Cerebellar cortex (tissue), 1 donor: ENCODE measurements at regions not wholly inside any gene's neighbourhood (a gene's known extent, or its start where the extent isn't known, plus 50 kb on each side); places are given as distances from the start of the nearest gene placed in this dataset.

Experiments used
- DNase-seq: peaks from one replicate; pipeline ENCODE4 v3.0.0-alpha.2; 2015; ENCODE audit warnings: low spot score

GRCh38 chr7:156102267-156102666, 290.0 kb upstream of the SHH start:
- no peak for DNase-seq

DNA sequence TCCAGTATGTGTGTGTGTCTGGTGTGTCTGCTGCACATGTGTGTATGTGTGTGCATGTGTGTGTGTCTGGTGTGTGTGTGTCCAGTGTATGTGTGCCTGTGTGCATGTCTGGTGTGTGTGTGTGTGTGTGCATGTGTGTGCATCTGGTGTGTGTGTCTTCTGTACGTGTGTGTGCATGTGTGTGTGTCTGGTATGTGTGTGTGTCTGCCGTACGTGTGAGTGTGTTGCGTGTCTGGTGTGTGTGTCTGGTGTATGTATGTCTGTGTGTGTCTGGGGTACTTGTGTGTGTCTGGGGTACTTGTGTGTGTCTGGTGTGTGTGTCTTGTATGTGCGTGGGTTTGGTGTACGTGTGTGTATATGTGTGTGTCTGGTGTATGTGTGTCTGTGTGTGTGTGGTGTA, 289.1 kb upstream of the SHH start:
- DNase-seq, result no peak

- no peak for DNase-seq
These were observed 287.8 kb upstream of the SHH start for GRCh38 chr7:156100086-156100485.

GRCh38 chr7:156099085-156099484, 286.8 kb upstream of the SHH start:
- DNase-seq, result no peak

DNA sequence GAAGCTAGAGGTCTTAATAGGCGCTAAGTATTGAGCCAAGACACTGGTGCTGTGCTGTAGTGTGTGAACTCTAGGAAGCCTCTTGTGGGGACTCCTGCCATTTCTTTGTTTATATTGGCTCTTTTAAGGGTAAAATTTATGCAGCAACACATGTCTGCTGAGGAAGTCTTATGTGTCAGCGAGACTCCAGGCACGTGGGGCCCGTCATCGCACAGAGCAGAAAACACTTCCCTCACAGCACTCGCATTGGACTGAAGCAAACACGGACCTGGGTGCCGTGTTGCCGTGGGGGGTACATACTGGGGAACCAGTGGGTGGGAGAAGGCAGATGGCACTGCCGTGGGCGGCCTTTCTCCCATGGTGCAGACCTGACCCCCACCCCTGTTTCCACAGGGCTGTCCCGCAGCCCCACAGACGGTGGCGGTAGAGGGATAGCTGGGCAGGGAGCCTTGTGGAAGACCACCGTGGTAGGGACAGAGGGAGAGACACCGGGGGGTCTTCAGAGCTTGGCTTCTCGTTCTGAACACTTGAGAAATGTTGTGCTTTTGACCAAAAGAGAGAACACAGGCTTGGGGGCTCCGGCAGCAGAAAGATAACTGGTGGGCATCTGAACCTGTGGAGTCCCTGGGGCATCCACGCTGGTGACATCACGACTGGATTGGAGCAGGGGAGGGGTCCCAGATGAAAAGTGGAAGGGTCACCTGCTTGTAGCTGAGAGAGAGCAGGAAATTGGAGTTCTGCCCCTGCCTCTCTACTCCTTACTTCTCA, 284.7 kb upstream of the SHH start:
- DNase-seq, result no peak

DNA sequence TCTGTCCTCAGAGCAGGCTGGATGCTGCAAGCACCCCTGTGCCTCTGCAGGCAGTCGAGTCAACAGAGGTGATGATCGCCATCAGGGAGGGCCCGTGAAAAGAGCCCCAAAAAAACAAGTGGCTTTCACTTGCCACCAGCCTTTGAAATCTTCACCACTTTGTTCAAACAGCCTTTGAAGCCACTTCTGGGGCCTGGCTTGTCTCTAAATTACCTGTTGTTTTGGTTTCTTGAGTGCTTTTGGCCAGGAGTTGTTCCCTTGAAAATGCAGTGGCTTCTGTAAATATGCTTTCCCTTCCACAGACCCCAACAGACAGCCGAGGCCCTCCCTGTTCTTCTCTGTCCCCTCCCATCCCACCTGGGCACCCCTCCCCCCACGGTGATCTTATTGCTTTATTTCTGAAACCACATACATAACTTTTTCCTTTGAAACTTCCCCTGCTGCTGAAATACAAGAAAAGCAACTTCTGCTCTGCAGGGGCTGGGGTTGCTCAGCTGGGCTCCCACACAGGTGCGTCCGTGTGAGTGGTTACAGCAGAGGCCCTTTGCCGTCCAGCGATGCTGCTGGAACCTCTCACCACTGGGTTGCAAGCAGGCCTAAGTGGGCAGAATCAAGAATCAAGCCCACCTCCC, 283.8 kb upstream of the SHH start:
- DNase-seq, result no peak

DNA sequence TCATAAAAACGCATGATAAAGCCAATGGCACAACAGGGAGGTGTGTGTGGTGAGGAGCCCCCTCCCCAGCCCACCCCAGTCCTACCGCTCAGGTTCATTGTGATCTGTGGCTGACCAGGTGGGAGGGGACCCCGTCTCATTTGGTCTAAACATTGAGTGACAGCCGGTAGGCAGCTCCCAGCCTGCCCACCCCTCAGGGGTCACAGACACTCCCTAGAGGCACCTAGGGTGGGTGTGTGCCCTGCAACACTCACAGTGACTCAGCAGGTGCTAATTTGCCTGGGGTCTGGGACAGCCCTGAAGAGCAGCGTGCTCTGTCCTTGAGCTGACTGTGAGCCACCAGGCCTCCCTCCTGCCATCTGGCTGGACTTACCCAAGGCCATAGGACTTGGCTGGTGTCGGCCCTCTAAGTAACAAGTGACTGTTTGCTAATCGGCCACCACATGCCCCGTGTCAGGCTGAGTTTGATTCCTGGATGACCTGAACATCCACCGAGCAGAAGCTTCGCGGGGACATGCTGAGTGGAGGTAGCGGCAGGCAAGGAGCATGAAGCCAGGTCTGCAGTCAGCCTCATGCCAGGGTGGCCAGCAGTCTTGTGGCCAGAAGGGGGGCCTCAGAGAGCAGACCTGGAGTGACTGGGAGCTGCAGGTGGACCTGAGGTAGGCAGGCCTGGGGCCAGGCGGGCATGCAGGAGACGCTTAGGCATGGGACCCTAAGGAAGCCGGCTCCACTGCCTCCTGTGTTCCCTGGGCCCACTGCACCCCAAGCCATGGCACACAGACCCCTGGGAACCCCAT, 282.3 kb upstream of the SHH start:
- no peak for DNase-seq

GRCh38 chr7:156092307-156092706, 280.0 kb upstream of the SHH start:
- no peak for DNase-seq

DNA sequence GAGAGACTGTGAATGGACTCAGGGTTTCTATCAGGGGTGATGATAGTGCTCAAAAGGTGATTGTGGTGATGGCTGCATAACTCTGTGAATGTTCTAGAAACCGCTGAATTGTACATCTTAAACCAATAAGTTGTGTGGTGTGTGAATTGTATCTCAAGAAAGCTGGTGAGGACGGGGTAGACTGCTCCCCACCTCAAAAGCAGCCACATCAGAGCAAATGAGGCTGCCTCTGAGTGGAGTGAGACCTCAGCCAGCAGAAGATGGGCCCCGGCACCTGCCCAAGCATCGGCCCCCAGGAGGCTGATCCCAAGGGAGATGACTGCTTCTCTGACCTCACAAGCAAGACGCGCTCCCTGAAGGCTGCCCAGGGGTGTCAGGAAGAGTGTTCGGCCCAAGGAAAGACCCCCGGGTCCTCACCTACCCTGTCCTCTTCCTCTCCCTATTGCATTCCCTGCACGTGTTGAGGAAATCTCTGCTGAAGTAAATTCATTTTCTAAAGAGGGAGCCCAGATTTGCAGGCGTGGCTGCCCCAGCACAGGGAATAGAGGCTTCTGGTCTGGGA, 279.3 kb upstream of the SHH start:
- no peak for DNase-seq

- DNase-seq, result no peak
These were observed 278.7 kb upstream of the SHH start for GRCh38 chr7:156090988-156091387.

- no peak for DNase-seq
These were observed 277.0 kb upstream of the SHH start for GRCh38 chr7:156089222-156089621.

DNA sequence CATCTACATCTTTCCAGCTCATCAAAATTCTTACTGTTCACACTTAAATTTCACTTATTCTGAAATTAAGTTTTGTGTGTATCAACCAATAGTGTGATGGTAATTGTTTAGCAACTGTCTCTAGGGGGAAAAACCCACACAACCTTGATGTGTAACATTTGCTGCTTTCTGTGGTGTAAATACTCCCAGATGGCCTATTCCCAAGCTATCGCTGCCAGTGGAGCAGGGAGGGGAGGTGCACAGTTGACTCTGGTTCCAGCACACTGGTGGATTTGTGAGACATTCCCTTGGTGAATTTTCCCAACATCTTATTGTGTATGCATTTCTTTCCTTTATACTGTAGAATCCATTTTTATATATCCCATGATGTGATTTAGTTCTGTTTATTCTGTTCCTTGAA, 275.9 kb upstream of the SHH start:
- no peak for DNase-seq

- DNase-seq, result no peak
These were observed 270.1 kb upstream of the SHH start for GRCh38 chr7:156082048-156083040.

GRCh38 chr7:156080596-156080995, 268.3 kb upstream of the SHH start:
- DNase-seq, result no peak

- DNase-seq, result no peak
These were observed 267.8 kb upstream of the SHH start for GRCh38 chr7:156080046-156080445.

DNA sequence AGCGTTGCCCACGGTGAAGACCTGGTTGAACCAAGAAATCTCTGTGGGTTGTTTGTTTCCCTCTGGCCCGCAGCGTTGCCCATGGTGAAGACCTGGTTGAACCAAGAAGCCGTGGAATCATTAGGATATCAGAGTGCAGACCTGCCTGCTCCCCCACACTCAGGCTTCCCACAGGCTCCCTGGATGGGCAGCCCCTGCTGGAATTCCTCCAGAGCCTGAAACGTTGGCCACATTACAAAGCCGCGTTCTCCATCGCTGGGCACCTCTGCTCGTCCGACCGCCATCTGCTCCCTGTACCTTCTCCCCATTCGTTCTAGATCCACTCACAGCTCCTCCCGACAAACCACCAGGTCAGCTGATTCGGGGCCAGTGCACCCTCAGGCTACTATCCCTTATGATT, 266.9 kb upstream of the SHH start:
- no peak for DNase-seq

DNA sequence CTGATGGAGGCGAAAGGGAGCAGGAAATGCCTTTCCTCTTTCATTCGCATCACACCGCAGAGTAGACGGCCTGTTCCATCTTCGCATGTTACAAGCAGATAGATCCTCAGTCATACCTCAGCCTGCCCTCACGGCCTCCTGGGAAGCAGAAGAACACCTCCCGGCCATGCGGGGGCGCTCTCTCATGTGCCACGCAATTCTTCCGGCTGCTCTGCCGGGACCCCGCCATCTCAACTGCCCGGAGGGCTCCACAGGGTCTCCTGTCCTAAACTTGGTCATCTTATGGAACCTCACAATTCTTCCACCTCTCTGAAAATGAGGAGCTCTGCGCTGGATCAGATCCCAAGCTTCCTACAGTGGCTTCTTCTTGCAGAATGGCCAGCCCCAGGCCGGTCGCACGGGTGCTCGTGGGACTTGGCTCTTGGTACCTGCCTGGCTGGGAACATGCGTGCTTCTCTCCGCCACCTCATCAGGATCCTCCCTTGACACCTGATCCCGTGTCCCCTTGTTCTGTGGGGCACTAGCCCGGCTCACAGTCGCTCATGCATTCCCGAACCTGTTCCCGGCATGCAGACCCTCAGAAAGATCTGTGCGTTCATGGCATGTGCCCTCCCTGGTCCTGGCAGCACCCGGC, 262.8 kb upstream of the SHH start:
- DNase-seq, result no peak

- no peak for DNase-seq
These were observed 261.8 kb upstream of the SHH start for GRCh38 chr7:156074084-156074483.

- no peak for DNase-seq
These were observed 261.2 kb upstream of the SHH start for GRCh38 chr7:156073366-156074052.

DNA sequence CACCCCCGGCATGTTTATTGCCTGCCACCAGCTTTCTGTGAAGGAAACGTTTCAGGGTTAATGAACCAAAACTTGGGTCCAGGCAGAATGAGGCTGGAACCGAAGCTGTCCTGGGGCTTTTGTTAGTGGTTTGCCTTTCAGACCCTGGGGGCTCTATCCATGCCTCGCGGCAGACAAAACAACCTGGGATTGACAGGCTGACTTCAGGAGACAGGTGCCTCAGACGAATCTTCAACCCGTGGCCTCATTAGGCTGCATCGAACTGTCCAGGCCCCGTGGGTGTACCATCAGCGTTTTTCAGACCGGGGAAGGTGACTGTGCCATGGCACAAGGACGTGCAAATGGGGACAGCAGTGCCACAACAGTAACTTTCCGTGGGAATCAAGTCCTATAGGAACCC, 259.3 kb upstream of the SHH start:
- DNase-seq, result no peak
